GM13976 (cell line): ENCODE measurements at regions not wholly inside any gene's neighbourhood (a gene's known extent, or its start where the extent isn't known, plus 50 kb on each side); places are given as distances from the start of the nearest gene placed in this dataset.
"Not testable (repeated sequence)": the region's sequence is repeated elsewhere in the genome, so short reads cannot be mapped to it uniquely, and the experiment has no call there.

Experiments used
- DNase-seq: peaks from one replicate; pipeline ENCODE4 v3.0.0; 2012; ENCODE audit warnings: low spot score
- CTCF ChIP-seq: IDR thresholded peaks from 2 replicates; pipeline ENCODE4 v1.5.1; 2012; ENCODE audit warnings: borderline replicate concordance, mild to moderate bottlenecking; ENCODE audit not compliant: insufficient read depth; ENCODE audit errors: extremely low read depth, missing control alignments, control extremely low read depth
- in situ Hi-C: fragments of 300-500 bp; cut with MboI; formaldehyde crosslinking; loops from one replicate; pipeline ENCODE4 v1.12.0; 2022; ENCODE audit warnings: low sequenced_read_pairs, mixed read lengths, inconsistent platforms; ENCODE audit not compliant: unreplicated experiment

GRCh38 chr1:30569384-30569783 lies 154.0 kb downstream of the MATN1 start:
- in situ Hi-C loops: no loop called here
- TF ChIP-seq CTCF: no peak
- DNase-seq: no peak

GRCh38 chr1:30562559-30562958 lies 160.8 kb downstream of the MATN1 start:
- DNase-seq: no peak
- in situ Hi-C loops: no loop called here
- TF ChIP-seq CTCF: no peak

- TF ChIP-seq CTCF: no peak
- no peak for DNase-seq
- in situ Hi-C loops: no loop called here
Measured at GRCh38 chr1:30551603-30552002, 171.8 kb downstream of the MATN1 start.

GRCh38 chr1:30550365-30551220 lies 172.8 kb downstream of the MATN1 start:
- in situ Hi-C loops: no loop called here
- DNase-seq: no peak

GRCh38 chr1:30549872-30550271 lies 173.5 kb downstream of the MATN1 start:
- in situ Hi-C loops, DNase-seq: not testable (repeated sequence)

More at GRCh38 chr1:30550365-30551220, 172.8 kb downstream of the MATN1 start:
- TF ChIP-seq CTCF: no peak

GRCh38 chr1:30548294-30548693 lies 175.1 kb downstream of the MATN1 start:
- no peak for DNase-seq
- TF ChIP-seq CTCF: no peak
- in situ Hi-C loops: no loop called here

- in situ Hi-C loops, DNase-seq: not testable (repeated sequence)
Measured at GRCh38 chr1:30547326-30547725, 176.1 kb downstream of the MATN1 start.

- TF ChIP-seq CTCF: no peak
- in situ Hi-C loops: no loop called here
- no peak for DNase-seq
Measured at GRCh38 chr1:30545365-30545764, 178.0 kb downstream of the MATN1 start.
